ENCODE measurements at regions not wholly inside any gene's neighbourhood (a gene's known extent, or its start where the extent isn't known, plus 50 kb on each side); places are given as distances from the start of the nearest gene placed in this dataset.

DNA sequence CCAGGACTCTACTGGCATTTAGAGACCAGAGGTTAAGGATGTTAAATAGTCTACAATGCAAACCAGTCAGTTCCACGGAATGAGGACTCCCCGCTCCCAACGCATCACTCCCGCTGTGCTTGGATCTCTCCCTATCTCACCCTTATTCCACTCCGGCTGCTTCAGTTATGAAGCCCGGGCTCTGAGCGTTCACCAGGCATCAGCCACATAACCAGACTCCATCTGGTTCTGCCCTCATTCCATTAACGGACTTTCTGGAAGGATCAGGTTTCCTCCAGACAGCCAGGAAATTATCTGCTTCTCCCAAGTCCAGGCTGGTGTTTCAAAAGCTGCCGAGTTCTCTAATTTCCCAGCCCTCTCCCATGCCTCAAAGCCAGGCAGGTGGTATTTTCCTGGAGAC lies 499.3 kb downstream of the GLRX3 start:
- DNase-seq, result peak in 1 of 3 experiments; percentile 15

DNA sequence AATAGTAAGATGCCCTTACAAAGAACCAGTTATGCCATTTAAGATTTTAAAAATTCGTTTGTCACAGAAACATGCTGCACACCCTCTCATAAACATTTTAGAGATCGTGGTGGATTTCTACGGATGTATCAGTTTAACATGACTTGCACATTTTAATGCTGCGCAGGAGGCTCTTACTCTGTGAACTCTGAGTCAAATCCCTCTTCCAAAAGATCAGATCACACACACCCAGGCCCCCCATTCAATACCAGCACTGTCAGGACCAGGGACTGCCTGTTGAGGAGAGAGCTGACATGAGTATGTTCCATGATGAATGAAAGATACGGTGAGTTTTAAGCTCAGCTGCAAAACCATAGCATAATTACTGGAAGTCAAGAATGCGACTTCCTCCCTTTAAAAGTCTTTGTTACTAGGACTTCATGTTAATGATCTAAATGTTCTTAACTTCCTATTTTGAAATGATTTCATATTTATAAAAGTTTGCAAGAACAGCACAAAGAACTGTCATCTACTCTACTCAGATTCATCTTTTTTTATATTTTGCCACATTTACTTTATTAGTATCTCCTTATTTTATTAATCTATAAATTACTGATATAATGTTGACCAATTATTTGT lies 500.2 kb downstream of the GLRX3 start:
- no peak for DNase-seq

DNA sequence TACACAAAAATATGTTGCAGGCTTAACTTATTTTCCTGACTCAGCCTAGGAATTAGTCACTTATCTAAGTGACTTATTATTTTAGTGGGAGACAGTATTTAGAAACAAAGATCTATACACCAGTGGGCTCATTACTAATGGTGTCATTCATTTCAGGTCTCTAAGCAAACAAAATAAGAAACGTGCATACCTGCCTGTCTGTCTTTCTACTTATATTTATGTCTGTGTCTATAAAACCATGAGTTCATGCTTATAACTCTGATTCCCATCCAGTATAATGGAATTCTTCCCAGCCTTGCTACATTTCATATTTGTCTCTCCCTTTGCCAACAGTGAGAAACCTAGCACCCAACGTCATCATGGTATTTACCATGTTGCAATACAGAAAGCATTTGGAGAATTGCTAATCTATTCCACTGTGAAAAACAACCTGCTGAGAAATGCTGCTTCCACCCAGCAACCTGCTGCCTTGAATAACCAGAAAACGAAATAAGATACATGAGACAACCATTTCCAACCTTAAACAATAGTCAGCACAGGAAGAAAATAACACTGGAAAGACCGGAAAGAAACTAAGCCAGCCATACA lies 501.0 kb downstream of the GLRX3 start:
- DNase-seq, result no peak

DNA sequence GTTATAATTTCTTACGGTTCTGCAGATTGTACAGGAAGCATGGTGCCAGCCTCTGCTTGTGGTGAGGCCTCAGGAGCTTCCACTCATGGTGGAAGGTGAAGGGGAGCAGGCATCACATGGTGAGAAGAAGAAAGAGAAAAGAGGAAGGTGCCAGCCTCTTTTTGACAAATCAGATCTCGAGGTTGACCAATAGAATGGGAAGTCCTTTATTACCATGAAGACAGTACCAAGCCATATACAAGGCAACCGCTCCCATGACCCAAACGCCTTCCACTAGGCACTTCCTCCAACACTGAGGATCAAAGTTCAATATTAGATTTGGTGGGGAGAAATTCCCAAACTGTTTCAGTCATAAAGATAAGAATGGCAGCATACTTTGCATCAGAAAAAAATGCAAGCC lies 502.8 kb downstream of the GLRX3 start:
- no peak for DNase-seq

DNA sequence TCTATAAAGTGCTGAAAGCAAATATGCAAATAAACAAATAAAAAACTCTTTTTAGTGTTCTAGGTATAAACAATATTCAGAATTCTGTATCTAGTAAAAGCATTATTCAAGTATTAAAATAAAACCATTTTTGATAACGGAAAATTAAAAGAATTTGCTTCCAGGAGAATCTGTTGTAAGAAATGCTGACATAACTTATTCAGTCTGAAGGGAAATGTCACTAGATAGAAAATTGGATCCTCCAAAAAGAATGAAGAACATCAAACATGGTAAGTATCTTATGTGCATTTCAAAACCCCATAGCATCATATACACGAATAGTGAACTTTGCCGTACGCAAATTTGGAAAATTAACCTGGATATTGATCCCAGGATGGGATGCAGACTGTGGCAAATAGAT lies 506.7 kb downstream of the GLRX3 start:
- DNase-seq, result no peak

DNA sequence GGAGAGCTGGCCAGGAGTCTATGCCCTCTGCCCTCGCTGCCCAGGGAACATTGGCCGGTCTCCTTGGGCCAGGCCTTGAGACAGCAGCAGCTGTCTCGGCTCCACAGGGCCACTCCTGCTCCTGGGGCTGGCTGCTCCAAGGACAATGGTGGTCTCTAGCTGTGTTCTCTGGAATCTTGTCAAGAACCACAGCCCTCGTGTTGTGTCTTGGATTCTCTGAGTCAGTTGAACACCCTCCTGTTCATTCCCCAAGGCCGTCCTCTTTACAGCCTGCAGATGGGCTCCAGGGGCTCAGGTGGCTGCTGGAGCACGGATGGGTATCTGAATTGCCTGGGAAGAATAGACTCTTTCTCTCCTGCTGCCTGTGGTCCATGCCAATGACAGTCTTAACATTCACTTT lies 511.1 kb downstream of the GLRX3 start:
- no peak for DNase-seq

DNA sequence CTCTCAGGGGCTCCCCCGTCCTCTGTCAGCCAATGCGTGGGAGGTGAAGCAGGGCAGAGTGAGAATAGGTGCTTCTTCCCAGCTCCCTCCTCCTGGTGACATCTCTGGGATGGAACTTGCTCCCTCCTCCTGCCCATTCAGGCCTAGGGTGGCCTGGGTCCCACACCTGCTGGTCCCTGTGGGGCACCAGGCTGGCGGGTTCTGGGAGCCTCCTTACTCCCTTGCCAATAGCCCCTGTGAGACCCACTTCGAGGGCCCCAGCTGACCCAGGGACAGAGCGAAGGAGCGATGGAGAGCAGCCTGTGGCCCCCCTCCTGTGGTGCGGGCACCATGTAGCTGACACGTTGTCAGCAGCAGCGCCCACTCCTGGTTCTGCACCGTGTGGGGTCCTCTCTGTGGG lies 512.6 kb downstream of the GLRX3 start:
- no peak for DNase-seq

DNA sequence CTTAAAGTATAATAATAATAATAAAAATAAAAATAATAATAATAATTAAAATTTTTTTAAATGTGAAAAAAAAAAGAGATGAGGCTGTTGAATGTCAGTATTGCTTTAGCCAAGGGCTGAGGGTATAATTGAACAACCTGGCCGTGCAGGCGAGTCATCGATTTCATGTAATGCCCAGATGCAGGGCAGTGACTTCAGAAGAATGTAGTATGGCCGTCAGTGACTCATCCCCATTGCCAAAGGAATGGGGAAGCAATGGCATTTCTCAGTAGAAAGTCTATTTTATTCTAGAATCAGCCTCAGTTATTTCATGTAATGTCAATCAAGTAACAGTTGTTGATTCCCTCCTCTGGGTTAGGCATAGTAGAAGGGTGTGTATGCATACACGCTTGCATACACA lies 516.4 kb downstream of the GLRX3 start:
- no peak for DNase-seq

DNA sequence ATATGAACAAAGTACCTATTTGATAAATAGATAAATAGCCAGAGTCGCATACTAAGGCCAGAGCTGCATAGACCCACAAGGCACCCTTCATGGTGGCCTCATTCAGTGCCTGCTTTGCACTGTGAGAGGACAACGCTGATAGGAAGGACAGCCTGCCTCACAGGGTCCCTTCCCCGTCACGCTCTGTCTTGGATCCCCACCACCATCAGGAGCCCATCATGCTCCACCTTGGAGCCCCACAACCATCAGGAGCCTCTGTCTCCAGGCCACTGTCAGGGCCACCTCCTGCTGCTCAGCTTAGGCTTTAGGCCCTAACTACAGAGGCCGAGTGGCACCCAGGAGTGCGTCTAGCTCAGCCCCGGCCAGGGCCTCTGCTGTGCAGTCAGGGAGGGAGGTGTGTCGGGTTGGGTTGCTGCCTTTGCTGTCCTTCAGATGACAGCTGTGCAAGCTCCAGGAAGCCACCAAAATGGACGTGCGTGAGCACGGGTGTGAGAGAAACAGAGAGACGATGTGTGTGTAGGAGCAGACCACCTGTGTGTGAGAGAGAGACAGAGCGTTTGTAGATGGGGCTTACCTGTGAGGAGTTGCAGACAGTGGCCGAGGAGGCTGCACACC lies 516.9 kb downstream of the GLRX3 start:
- no peak for DNase-seq

DNA sequence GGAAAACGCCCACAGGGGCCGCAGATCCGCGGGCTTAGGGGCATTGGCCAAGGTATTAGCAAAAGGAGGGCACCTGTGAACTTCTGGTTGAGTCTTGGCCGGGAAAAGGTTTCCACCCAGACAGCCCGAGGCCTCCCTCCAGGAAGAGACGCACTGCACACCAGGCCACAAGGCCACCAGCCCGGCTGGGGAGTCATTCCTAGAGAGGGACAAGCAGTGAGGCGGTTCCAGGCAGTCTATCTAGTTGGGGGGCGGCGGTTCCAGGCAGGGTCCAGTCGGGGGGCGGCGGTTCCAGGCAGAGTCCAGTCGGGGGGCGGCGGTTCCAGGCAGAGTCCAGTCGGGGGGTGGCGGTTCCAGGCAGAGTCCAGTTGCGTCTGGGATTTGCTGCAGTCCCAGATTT lies 518.5 kb downstream of the GLRX3 start:
- DNase-seq, result no peak

DNA sequence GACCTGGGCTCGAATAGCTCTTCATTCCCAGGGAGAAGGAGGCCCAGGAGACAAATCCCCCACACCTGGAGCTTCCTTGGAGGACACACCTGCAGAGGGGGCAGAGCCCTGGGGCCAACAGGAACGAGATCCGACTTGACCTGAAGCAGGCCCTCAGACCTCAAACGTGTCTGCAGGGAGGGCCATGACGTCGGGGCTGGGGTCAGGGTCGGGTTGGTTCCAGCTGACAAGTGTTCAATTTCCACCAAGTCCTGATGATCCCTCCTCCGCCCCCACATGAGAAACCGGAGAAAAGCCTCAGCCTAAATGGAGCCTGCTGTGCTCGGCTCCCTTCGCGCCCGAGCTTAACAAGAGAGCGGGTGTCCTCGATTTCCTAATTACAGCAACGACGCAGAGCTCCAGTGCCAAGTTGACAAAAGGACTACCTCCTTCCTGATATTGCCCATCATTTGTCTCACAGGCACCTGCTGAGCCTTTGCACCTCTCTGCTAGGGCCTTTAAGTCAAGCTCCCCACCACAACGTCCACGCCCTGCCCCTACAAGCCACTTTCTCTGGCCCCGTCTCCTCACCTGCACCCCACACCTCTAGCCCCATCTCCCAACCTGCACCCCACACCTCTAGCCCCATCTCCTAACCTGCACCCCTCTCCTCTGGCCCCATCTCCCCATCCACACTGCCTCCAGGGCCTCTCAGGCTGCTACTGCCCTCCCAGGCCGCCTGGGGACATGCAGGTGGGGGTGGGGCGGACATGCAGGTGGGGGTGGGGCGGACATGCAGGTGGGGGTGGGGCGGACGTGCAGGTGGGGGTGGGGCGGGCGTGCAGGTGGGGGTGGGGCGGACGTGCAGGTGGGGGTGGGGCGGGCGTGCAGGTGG lies 519.4 kb downstream of the GLRX3 start:
- no peak for DNase-seq

DNA sequence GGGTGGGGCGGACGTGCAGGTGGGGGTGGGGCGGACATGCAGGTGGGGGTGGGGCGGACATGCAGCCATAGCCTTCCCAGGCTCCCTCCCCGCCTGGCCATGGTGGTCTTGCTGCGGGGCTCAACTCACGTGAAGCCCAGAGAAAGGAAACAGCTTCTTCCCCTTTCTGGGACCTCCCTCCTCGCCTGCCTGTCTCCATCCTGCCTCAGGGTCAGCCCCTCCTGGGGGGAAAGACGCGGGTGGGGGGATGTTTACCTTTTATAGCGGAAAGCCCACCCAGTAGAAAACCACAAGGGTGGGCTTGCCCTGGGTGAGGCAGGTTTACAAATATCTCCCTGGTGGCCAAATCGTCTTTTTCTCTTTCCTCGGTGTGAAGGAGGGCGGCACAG lies 520.0 kb downstream of the GLRX3 start:
- no peak for DNase-seq

DNA sequence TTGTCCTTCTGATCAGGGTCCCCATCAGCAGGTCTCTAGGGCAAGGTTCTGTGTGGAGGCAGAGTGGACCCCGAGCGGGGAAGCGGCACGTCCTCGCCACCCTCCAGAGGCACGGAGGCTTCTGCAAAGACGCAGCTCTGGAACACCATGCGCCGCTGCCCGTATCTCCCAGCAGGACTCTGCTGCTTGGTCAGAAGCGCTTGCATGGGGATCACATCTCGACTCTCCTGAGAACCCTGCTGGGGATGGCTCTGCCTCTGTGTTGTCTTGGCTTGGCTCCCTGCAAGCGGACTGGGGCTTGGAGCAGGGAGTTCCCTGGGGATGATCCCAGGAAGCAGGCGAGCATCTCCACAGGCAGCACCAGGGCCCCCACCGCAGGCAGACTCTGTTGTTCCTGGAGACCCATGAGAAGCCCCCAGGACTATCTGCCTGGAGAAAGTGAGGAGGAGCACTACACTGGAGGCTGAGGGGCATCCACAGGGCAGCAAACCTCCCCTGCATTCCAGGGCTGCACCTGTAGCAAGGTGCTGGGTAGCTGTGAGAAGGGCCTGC lies 520.5 kb downstream of the GLRX3 start:
- no peak for DNase-seq

DNA sequence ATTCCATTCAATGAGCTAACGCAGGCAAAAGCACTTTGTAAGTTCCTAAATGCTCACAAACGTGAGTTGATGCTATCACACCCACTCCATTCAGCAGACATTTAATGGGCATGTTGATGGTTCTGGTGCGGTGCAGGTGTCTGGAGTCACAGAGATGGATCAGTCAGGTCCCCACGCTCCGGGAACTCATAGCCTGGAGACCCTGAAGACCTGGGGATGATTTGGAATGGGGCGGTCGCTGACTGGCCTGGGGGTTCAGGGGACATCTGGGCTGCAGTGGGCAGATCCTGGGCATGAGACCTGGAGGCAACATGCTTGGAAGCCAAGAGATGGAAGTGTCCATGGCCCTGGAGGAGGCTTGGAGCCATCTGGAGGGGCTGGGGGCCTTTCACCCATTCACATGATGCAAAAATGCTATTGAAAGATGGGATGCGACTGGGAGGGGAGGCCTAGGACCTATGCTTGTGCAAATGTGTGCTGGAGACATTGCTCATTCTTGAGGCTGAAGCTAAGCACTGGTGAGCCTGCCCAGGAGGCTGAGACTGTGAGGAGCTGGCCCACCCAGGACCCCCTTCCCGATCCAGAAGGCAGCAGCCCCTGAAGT lies 522.6 kb downstream of the GLRX3 start:
- no peak for DNase-seq

DNA sequence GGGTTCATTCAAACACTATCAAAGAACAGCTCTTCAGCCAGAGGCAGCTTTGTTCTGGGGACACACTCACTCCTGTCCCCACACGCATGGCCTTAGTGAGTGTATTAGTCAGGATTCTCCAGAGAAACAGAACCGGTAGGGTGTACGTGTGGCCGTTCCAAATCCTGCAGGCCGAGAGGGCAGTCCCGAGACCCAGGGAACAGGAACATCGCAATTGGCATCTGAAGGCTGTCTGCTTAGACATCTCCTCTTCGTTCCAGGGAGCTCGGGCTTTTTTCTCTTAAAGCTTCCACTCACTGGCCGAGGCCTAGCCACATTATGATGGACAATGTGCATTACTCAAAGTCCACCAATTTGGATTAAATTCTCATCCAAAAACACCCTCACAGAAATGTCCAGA lies 523.3 kb downstream of the GLRX3 start:
- DNase-seq, result no peak

DNA sequence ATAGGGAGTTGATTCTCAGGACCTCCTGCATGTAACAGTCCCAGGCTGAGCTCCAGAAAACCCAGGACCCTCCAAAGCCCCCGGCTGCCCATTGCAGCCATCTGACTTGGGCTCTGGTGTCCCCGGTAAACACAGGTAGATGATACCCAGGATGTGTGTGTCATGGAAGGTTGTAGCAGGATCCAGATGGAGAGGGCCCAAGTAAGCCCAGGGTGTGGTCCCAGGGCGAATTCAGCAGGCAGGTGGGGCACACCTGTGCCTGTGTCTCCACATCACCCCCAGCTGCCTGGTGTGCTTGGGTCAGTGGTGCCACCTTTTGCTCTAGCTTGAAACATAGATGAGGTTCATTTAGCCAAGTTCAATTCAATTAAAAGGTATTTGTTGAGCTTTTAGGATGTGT lies 524.1 kb downstream of the GLRX3 start:
- no peak for DNase-seq

DNA sequence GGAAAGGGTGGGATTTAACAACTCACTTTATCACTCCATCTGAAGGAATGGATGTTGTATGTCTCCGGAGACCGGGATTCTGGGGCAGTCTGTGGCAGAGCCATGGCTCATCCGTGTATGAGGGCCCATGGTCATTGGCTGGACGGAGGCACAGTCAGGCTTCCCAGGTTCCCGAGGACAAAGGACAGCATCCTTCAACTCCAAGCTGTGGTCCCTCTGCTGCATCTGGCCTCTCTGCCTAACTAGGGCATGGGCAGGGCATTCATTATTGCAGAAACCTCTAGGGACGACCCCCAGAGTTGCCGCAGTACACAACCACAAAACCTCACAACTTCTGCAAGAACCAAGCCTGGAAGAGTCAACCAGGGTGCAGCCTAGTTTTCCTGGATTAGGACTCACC lies 525.2 kb downstream of the GLRX3 start:
- DNase-seq, result no peak

DNA sequence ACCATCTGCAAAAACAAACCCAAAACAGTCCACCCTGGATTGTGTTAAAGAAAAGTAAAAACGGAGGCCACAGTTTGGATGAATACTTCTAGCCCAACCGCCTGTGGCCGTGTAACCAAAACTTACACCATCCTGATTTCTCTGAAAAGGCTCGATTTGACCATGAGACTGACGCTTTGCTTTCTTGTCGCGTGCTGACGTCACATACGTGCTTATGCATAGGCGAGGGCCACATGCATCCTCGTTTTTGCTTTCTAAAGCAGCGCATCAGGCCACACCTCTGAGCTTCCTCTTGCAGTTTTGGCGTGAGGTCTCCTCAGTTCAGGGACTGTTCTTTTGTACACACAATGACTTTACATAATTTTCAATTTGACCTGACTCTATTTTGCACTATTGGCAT lies 526.6 kb downstream of the GLRX3 start:
- no peak for DNase-seq

DNA sequence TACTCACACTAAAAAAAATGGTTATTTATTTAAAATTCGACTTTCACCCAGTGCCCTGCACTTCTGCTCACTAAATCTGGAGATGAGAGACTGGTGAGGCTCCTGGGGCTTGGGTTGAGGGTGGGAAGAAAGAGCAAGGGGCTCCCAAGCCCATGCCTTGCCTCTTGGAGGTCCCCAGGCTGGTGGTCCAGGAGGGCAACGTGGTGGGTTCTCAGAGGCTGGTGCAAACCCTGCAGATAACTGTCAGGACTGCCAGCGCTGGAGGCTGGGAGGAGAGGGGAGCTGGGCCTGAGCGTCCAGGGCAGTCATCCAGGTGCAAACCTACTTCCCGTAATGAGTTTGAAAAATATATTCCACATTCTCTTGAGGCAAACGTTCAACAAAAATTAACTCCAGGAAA lies 528.3 kb downstream of the GLRX3 start:
- DNase-seq, result no peak

DNA sequence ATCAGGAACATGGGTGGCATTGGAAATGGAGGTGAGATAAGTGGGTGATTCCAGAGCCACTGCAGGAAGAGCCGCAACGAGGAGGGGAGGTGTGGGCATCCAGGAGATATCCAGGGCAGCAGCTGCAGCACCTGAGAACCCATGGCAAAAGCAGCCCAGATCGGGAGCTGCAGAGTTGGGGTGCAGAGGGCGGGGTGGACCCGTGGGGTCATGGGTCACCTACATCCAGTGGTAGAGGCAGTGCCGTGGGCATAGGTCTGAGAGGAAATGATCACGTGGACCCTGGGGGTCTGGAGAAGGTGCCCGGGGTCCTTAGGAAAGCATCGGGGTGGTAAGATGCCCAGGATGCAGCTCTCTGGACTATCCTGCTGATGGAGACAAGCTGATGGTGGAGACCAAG lies 530.0 kb downstream of the GLRX3 start:
- DNase-seq, result no peak

DNA sequence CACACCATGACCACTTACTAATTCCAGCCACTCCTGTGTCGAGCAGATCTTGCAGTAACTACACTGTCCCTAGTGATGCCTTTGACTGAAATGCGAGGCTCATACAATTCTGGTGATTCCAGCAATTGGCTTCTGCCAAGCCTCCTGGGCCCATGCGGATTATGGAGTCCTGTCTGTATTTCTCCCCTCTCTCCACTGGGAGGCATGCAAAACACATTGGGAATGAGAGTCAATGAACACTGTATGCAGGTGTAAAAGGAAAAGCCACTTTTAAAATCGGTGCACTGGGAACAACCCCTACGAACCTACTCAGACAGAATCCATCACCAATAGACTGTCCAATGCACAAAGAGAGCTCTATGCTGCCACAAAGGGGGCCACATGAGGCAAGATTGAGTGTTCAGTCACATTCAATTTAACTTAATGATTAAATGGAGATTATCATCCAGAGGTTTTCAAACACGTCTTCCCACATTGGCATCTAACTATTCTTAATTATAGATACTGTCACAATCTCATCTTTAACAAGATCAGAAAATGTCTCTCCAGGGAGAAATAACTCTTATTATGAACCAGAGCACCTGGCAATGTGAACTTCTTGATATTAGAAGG lies 550.6 kb downstream of the GLRX3 start:
- peak; percentile 14 to 62 (median 42) for DNase-seq

DNA sequence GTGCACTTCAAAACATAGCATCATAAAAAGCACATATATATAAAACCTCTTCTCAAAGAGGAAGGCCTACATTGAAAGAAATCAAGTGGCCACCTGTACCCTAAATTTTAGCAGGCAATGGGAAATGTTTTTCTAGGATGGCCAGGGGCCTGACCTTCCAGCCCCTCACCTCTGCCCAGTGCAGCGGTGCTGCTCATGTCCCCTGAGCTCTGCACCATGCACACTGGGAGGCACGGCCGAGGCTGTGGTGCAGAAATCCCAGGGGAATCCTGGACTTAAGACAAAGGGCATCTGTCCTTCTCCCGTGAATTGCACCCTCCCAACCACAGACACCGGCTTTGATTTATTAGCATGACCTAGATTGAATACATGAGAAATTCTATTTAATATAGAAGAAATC lies 551.4 kb downstream of the GLRX3 start:
- DNase-seq, result no peak

All from NCI-H1417 (cell line).